Calu3 (cell line): ENCODE measurements at regions not wholly inside any gene's neighbourhood (a gene's known extent, or its start where the extent isn't known, plus 50 kb on each side); places are given as distances from the start of the nearest gene placed in this dataset.

ENCODE experiments used
- BruUV-seq: library from RNA; stranded (reverse); fragments of 400-500 nt; replicated peaks from 2 replicates; lab custom pipeline; 2021; lab: Mats Ljungman, UMichigan
- CTCF ChIA-PET: fragments of 300-600 bp; sonication (Branson Sonifier 250); formaldehyde crosslinking; loops from one replicate; lab custom pipeline; 2022; ENCODE audit warnings: antibody characterized with exemption; lab: Charles Lee
- DNase-seq: peaks from one replicate; pipeline ENCODE4 v3.0.0; 2022
- H3K27ac Mint-ChIP-seq: one replicate; pipeline ENCODE4 v1.8.0; 2022; ENCODE audit warnings: mixed read lengths; ENCODE audit not compliant: unreplicated experiment
- H3K27me3 Mint-ChIP-seq: one replicate; pipeline ENCODE4 v1.8.0; 2022; ENCODE audit warnings: mixed read lengths; ENCODE audit not compliant: unreplicated experiment
- H3K36me3 Mint-ChIP-seq: one replicate; pipeline ENCODE4 v1.8.0; 2022; ENCODE audit warnings: mild to moderate bottlenecking, moderate library complexity, mixed read lengths; ENCODE audit not compliant: insufficient read depth, unreplicated experiment
- H3K4me1 Mint-ChIP-seq: one replicate; pipeline ENCODE4 v1.8.0; 2022; ENCODE audit warnings: mild to moderate bottlenecking, low read depth, mixed read lengths; ENCODE audit not compliant: unreplicated experiment
- H3K4me3 Mint-ChIP-seq: one replicate; pipeline ENCODE4 v1.8.0; 2022; ENCODE audit warnings: mild to moderate bottlenecking, low read depth, moderate library complexity, mixed read lengths; ENCODE audit not compliant: unreplicated experiment
- H3K9me3 Mint-ChIP-seq: one replicate; pipeline ENCODE4 v1.8.0; 2022; ENCODE audit warnings: low read depth, mixed read lengths; ENCODE audit not compliant: unreplicated experiment
- CTCF ChIP-seq: fragments of 200-600 bp; IDR thresholded peaks from one replicate; pipeline ENCODE4 v1.8.0; 2022; ENCODE audit warnings: antibody characterized with exemption; ENCODE audit not compliant: unreplicated experiment
- intact Hi-C: fragments of 100-400 bp; cut with micrococcal nuclease; formaldehyde crosslinking; loops from one replicate; pipeline ENCODE4 v1.10.0; 2022; ENCODE audit not compliant: unreplicated experiment

- peaks cover 100% of the 10 kb centered on the region for H3K27me3 Mint-ChIP-seq
- no peaks in the 10 kb centered on the region for H3K4me1 Mint-ChIP-seq
- TF ChIP-seq CTCF, result no peak
- H3K27ac Mint-ChIP-seq, result no peak overlapping the region
- CTCF ChIA-PET, result no interaction called here
- H3K36me3 Mint-ChIP-seq, result no peaks in the 10 kb centered on the region
- no peak overlapping the region for H3K4me3 Mint-ChIP-seq
- no peaks in the 10 kb centered on the region for H3K9me3 Mint-ChIP-seq
- no peak for DNase-seq
- intact Hi-C loops, result no loop called here
- no TSS peak for BruUV-seq
Observed at GRCh38 chr14:93870377-93870776, 56.8 kb upstream of the FAM181A start.

- DNase-seq, result no peak
- TF ChIP-seq CTCF, result no peak
- Mint-ChIP-seq H3K4me3 (no peak overlapping the region), H3K27me3 (peaks cover 100% of the 10 kb centered on the region), H3K27ac (no peak overlapping the region), H3K36me3 (no peaks in the 10 kb centered on the region), H3K9me3 (no peaks in the 10 kb centered on the region), H3K4me1 (no peaks in the 10 kb centered on the region)
- intact Hi-C loops, result no loop called here
- no TSS peak for BruUV-seq
- CTCF ChIA-PET, result no interaction called here
Observed at GRCh38 chr14:93869427-93869826, 57.7 kb upstream of the FAM181A start.

- CTCF ChIA-PET, result no interaction called here
- no TSS peak for BruUV-seq
- no peaks in the 10 kb centered on the region for H3K36me3 Mint-ChIP-seq
- no peaks in the 10 kb centered on the region for H3K9me3 Mint-ChIP-seq
- H3K27me3 Mint-ChIP-seq, result peaks cover 100% of the 10 kb centered on the region
- intact Hi-C loops, result no loop called here
- H3K4me1 Mint-ChIP-seq, result no peaks in the 10 kb centered on the region
- no peak for TF ChIP-seq CTCF
- DNase-seq, result no peak
- no peak overlapping the region for H3K27ac Mint-ChIP-seq
- no peak overlapping the region for H3K4me3 Mint-ChIP-seq
Observed at GRCh38 chr14:93868165-93868564, 59.0 kb upstream of the FAM181A start.

GRCh38 chr14:93862265-93862664, 64.9 kb upstream of the FAM181A start:
- no peak for TF ChIP-seq CTCF
- H3K4me1 Mint-ChIP-seq, result no peaks in the 10 kb centered on the region
- H3K4me3 Mint-ChIP-seq, result no peak overlapping the region
- H3K27ac Mint-ChIP-seq, result no peak overlapping the region
- H3K9me3 Mint-ChIP-seq, result no peaks in the 10 kb centered on the region
- no peaks in the 10 kb centered on the region for H3K36me3 Mint-ChIP-seq
- H3K27me3 Mint-ChIP-seq, result peaks cover 100% of the 10 kb centered on the region
- DNase-seq, result no peak
- intact Hi-C loops, result no loop called here
- CTCF ChIA-PET, result interaction anchor here (0.6 kb wide), 1 partner anchor 31 kb away, joined by 4 read pairs; no protein-coding TSS in a partner anchor
- no TSS peak for BruUV-seq
